A673 (cell line): ENCODE measurements at regions not wholly inside any gene's neighbourhood (a gene's known extent, or its start where the extent isn't known, plus 50 kb on each side); places are given as distances from the start of the nearest gene placed in this dataset.

Experiments used
- BruUV-seq: library from RNA; stranded (reverse); fragments of 400-500 nt; replicated peaks from 2 replicates; lab custom pipeline; 2021; lab: Mats Ljungman, UMichigan
- CTCF ChIA-PET: fragments of 300-600 bp; sonication (Branson Sonifier 250); formaldehyde crosslinking; loops from one replicate; lab custom pipeline; 2022; ENCODE audit warnings: antibody characterized with exemption; lab: Charles Lee
- POLR2A ChIA-PET: fragments of 300-600 bp; sonication (Branson Sonifier 250); formaldehyde crosslinking; loops from one replicate; lab custom pipeline; 2022; ENCODE audit warnings: antibody characterized with exemption; ENCODE audit not compliant: low non-redundant PET; lab: Charles Lee
- DNase-seq: peaks from one replicate; pipeline ENCODE4 v3.0.0-alpha.2; 2015; ENCODE audit warnings: low spot score
- H3K27ac ChIP-seq: fragments of 200-600 bp; sonication (generic); 2 replicates; pipeline ENCODE4 v1.5.1; 2016; ENCODE audit warnings: mixed run types, low read depth, mild to moderate bottlenecking, mixed read lengths, antibody characterized with exemption, low read length; ENCODE audit not compliant: poor library complexity, severe bottlenecking
- H3K27me3 ChIP-seq: fragments of 200-600 bp; sonication (generic); replicated peaks from 2 replicates; pipeline ENCODE4 v1.6.1; 2017; ENCODE audit warnings: mixed run types, low read depth, mild to moderate bottlenecking, mixed read lengths, antibody characterized with exemption, low read length; ENCODE audit not compliant: insufficient read depth, poor library complexity
- H3K36me3 ChIP-seq: fragments of 200-600 bp; sonication (generic); 2 replicates; pipeline ENCODE4 v1.6.1; 2016; ENCODE audit warnings: mixed run types, mild to moderate bottlenecking, mixed read lengths, antibody characterized with exemption, low read length; ENCODE audit not compliant: insufficient read depth, poor library complexity, severe bottlenecking
- H3K4me1 ChIP-seq: fragments of 200-600 bp; sonication (generic); 2 replicates; pipeline ENCODE4 v1.6.1; 2017; ENCODE audit warnings: mixed run types, mild to moderate bottlenecking, mixed read lengths, antibody characterized with exemption, low read length; ENCODE audit not compliant: insufficient read depth, poor library complexity, severe bottlenecking
- H3K4me3 ChIP-seq: fragments of 200-600 bp; sonication (generic); 2 replicates; pipeline ENCODE4 v1.5.1; 2016; ENCODE audit warnings: low read depth, mixed run types, mild to moderate bottlenecking, mixed read lengths, low read length; ENCODE audit not compliant: poor library complexity, severe bottlenecking
- H3K9me3 ChIP-seq: fragments of 200-600 bp; sonication (generic); 2 replicates; pipeline ENCODE4 v1.6.1; 2016; ENCODE audit warnings: mixed run types, low read depth, mild to moderate bottlenecking, mixed read lengths, antibody characterized with exemption, low read length; ENCODE audit not compliant: poor library complexity, severe bottlenecking
- EZH2 ChIP-seq: fragments of 200-600 bp; sonication (generic); IDR thresholded peaks from 2 replicates; pipeline ENCODE4 v1.6.1; 2017; ENCODE audit warnings: borderline replicate concordance, low read depth, mild to moderate bottlenecking, mixed read lengths, antibody characterized with exemption, low read length; ENCODE audit not compliant: poor library complexity, severe bottlenecking
- intact Hi-C: fragments of 100-400 bp; cut with micrococcal nuclease; formaldehyde crosslinking; loops from one replicate; pipeline ENCODE4 v1.10.0; 2022; ENCODE audit not compliant: unreplicated experiment
- TF ChIP-seq, protein P1 (sequence below): fragments of 300-800, 200-600 bp; sonication (generic); conservative IDR thresholded peaks from 2 replicates; pipeline ENCODE4 v1.5.1; 2017; ENCODE audit warnings: low read depth, mild to moderate bottlenecking, antibody characterized with exemption, low read length, moderate library complexity, mixed read lengths

- no TSS peak for BruUV-seq
- Histone ChIP-seq H3K27ac (no peak overlapping the region), H3K27me3 (no peaks in the 10 kb centered on the region), H3K9me3 (no peaks in the 10 kb centered on the region), H3K4me1 (no peaks in the 10 kb centered on the region), H3K36me3 (no peaks in the 10 kb centered on the region), H3K4me3 (no peak overlapping the region)
- no peak for TF ChIP-seq EZH2
- TF ChIP-seq, protein P1, sequence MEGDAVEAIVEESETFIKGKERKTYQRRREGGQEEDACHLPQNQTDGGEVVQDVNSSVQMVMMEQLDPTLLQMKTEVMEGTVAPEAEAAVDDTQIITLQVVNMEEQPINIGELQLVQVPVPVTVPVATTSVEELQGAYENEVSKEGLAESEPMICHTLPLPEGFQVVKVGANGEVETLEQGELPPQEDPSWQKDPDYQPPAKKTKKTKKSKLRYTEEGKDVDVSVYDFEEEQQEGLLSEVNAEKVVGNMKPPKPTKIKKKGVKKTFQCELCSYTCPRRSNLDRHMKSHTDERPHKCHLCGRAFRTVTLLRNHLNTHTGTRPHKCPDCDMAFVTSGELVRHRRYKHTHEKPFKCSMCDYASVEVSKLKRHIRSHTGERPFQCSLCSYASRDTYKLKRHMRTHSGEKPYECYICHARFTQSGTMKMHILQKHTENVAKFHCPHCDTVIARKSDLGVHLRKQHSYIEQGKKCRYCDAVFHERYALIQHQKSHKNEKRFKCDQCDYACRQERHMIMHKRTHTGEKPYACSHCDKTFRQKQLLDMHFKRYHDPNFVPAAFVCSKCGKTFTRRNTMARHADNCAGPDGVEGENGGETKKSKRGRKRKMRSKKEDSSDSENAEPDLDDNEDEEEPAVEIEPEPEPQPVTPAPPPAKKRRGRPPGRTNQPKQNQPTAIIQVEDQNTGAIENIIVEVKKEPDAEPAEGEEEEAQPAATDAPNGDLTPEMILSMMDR, result no peak
- no peak for DNase-seq
- ChIA-PET CTCF (no interaction called here), POLR2A (no interaction called here)
- intact Hi-C loops, result no loop called here
Measured at GRCh38 chr18:21167641-21168377, 56.2 kb upstream of the ROCK1 start.

DNA sequence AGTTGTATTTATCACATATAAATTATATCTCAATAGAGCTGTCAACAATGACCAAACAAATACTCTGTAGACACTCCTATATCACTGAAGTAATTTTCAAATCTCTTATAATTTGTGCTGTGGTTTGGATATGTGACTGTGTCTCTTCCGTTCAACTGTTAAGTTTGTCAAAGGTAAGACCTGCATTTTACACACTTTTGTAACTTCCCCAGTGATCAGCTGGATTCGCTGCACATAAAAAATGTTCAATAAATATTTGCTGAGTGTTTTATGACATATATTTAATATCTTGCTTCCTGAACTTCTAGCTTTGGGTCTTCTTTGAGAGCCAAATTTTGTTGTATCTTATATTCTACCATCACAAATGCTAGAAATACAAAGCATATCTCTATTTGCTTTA, 57.3 kb upstream of the ROCK1 start:
- Histone ChIP-seq H3K36me3 (no peaks in the 10 kb centered on the region), H3K9me3 (no peaks in the 10 kb centered on the region), H3K4me1 (no peaks in the 10 kb centered on the region), H3K27ac (no peak overlapping the region), H3K27me3 (no peaks in the 10 kb centered on the region), H3K4me3 (no peak overlapping the region)
- intact Hi-C loops, result no loop called here
- ChIA-PET CTCF (no interaction called here), POLR2A (interaction anchor here (0.6 kb wide), 1 partner anchor 31 kb away, joined by 3 read pairs; no protein-coding TSS in a partner anchor)
- no peak for DNase-seq
- BruUV-seq, result no TSS peak
- no peak for TF ChIP-seq EZH2
- TF ChIP-seq, protein P1, result no peak

DNA sequence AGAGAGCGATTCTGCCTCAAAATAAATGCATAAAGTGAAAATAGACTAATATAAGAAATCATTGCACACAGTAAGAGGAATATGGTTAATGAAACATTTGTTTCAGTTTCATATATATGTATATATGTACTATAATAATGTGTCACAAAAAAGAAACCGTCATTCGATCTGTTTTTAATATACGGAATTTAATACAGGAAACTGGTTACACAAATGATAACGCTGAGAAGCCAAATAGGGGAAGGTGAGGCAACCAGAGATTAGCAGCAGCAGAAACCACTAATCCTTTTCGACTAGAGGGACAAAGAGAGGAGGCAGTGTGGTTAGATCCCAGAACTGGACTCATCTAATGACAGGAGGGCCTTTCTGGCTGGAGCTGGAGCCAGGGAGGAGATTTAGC, 64.2 kb upstream of the GREB1L start:
- H3K9me3 ChIP-seq, result no peaks in the 10 kb centered on the region
- H3K36me3 ChIP-seq, result no peaks in the 10 kb centered on the region
- H3K4me3 ChIP-seq, result no peak overlapping the region
- DNase-seq, result no peak
- intact Hi-C loops, result loop anchor here (5.0 kb wide), 1 partner anchor 206 kb away; no protein-coding TSS in a partner anchor
- TF ChIP-seq, protein P1, result no peak
- no peak for TF ChIP-seq EZH2
- BruUV-seq, result no TSS peak
- no peaks in the 10 kb centered on the region for H3K27me3 ChIP-seq
- ChIA-PET CTCF (no interaction called here), POLR2A (no interaction called here)
- H3K4me1 ChIP-seq, result no peaks in the 10 kb centered on the region
- H3K27ac ChIP-seq, result no peak overlapping the region
